ENCODE measurements at regions not wholly inside any gene's neighbourhood (a gene's known extent, or its start where the extent isn't known, plus 50 kb on each side); places are given as distances from the start of the nearest gene placed in this dataset.

DNA sequence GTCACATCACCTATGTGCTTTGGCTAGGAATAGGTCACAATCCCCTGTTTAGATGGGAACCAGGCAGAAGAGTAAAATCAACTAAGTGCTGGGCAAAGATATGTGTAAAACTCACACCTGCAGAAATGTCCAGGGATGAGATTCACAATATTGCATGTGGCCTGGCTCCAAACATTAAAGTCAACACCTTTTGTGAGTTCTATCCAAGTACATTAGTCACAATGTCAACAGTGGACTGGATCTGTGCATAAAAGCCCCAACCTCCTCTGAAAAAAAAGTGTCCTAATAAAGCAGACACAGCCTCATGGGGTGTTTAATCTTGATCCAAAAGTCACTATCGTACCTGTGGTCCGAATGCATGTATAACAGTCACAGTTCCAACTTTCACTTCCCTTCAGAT lies 1990.3 kb downstream of the TP53TG3F start:
- Mint-ChIP-seq H3K36me3 (ENCODE audit: low read depth) (no peaks in the 10 kb centered on the region), H3K9me3 (peaks cover 41% of the 10 kb centered on the region), H3K4me1 (ENCODE audit: low read depth) (no peaks in the 10 kb centered on the region), H3K4me3 (no peak overlapping the region), H3K27ac (no peak overlapping the region), H3K27me3 (no peaks in the 10 kb centered on the region)
- ATAC-seq = no peak
- TF ChIP-seq, protein P1, sequence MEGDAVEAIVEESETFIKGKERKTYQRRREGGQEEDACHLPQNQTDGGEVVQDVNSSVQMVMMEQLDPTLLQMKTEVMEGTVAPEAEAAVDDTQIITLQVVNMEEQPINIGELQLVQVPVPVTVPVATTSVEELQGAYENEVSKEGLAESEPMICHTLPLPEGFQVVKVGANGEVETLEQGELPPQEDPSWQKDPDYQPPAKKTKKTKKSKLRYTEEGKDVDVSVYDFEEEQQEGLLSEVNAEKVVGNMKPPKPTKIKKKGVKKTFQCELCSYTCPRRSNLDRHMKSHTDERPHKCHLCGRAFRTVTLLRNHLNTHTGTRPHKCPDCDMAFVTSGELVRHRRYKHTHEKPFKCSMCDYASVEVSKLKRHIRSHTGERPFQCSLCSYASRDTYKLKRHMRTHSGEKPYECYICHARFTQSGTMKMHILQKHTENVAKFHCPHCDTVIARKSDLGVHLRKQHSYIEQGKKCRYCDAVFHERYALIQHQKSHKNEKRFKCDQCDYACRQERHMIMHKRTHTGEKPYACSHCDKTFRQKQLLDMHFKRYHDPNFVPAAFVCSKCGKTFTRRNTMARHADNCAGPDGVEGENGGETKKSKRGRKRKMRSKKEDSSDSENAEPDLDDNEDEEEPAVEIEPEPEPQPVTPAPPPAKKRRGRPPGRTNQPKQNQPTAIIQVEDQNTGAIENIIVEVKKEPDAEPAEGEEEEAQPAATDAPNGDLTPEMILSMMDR (IDR thresholded peaks at IDR 0.05) = no peak
- POLR2A ChIA-PET = no interaction called here
- intact Hi-C loops (cut with micrococcal nuclease) = no loop called here
- DNase-seq = no peak
- CTCF ChIA-PET = no interaction called here

DNA sequence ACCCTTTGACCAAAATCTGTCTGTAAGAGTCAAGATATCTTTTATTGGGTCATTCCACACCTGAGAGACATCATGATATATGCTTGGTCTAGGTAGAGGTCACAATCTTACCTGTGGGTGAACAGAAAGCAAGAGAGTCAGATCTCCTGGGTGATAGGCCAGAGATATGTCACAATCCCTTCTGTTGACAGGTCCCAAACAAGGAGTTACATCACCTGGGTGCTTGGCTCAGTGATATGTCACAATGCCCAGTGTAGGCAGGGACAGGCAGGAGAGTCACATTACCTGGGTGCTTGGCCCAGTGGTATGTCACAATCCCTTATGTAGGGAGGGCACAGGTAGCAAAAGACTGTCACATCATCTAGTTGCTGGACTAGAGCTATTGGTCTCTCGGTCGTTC lies 1991.2 kb downstream of the TP53TG3F start:
- no peak overlapping the region for H3K27ac Mint-ChIP-seq
- ChIA-PET POLR2A (no interaction called here), CTCF (no interaction called here)
- ATAC-seq (no peak), DNase-seq (no peak)
- no peaks in the 10 kb centered on the region for H3K27me3 Mint-ChIP-seq
- no peaks in the 10 kb centered on the region for H3K36me3 Mint-ChIP-seq (ENCODE audit: low read depth)
- H3K9me3 Mint-ChIP-seq = peaks cover 34% of the 10 kb centered on the region
- H3K4me3 Mint-ChIP-seq = no peak overlapping the region
- intact Hi-C loops (cut with micrococcal nuclease) = no loop called here
- no peaks in the 10 kb centered on the region for H3K4me1 Mint-ChIP-seq (ENCODE audit: low read depth)
- TF ChIP-seq, protein P1 (IDR thresholded peaks at IDR 0.05) = no peak

DNA sequence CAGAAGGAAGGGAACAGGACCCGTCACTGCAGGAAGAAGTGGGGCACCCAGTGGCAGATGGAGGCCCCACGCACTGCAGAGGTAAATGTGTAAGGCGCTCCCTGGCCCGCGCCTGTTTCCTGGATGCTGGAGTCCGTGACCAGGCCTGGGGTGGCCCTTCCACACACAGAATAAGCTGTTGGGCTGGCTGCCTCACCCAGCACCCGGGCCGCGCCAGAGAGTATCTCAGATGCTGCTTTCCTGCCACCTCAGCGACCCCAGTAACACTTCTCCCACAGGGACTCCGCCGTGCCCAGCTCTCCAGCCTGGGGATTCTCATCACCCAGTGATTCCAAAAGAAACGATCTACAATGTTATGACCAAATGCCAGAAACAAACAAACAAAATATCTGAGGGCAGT lies 1993.1 kb downstream of the TP53TG3F start:
- intact Hi-C loops (cut with micrococcal nuclease) = no loop called here
- ATAC-seq (no peak), DNase-seq (no peak)
- Mint-ChIP-seq H3K27ac (no peak overlapping the region), H3K36me3 (ENCODE audit: low read depth) (no peaks in the 10 kb centered on the region), H3K4me1 (ENCODE audit: low read depth) (no peaks in the 10 kb centered on the region), H3K9me3 (peaks cover 37% of the 10 kb centered on the region), H3K4me3 (no peak overlapping the region), H3K27me3 (no peaks in the 10 kb centered on the region)
- TF ChIP-seq, protein P1 (IDR thresholded peaks at IDR 0.05) = no peak
- CTCF ChIA-PET = no interaction called here
- POLR2A ChIA-PET = no interaction called here

DNA sequence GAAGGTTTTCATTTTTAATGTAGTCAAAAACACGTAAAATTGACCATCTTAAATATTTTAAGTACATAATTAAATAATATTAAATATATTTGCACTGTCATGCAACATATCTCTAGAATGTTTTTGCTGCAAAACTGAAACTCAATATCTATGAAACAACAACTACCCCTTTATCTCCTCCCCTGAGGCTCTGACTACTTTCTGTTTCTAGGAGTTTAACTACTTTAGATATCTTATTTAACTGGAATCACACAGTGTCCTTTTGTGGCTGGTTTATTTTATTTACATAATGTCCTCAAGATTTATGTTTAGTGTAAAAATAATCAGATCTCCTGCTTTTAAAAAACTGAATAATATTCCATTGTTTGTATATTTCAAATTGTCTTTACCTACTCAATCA lies 2003.9 kb downstream of the TP53TG3F start:
- Mint-ChIP-seq H3K4me3 (no peak overlapping the region), H3K4me1 (ENCODE audit: low read depth) (no peaks in the 10 kb centered on the region), H3K36me3 (ENCODE audit: low read depth) (no peaks in the 10 kb centered on the region), H3K9me3 (peaks cover 15% of the 10 kb centered on the region), H3K27ac (no peak overlapping the region), H3K27me3 (no peaks in the 10 kb centered on the region)
- ATAC-seq = no peak
- POLR2A ChIA-PET = no interaction called here
- intact Hi-C loops (cut with micrococcal nuclease) = no loop called here
- no peak for DNase-seq
- CTCF ChIA-PET = no interaction called here
- TF ChIP-seq, protein P1 (IDR thresholded peaks at IDR 0.05) = no peak

DNA sequence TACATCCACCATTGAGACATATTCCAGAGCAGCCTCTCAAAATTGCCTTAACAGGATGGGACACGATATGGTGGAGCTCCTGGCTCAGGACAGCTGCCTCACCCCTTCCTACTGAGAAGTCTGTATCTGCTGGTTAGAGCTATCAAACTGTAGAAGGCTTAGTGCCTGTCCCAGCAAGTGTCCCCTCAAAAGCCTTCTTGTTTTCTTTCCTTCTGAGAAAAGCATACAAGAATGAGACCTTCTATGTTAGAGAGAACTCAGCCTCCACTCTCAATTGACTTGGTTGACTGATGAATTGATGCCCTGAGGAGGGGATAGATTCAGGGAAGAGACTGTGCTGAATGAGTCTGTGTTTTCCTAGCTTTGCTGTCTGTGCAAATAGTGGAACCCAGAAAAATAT lies 2020.9 kb downstream of the TP53TG3F start:
- H3K9me3 Mint-ChIP-seq = peaks cover 30% of the 10 kb centered on the region
- no peaks in the 10 kb centered on the region for H3K36me3 Mint-ChIP-seq (ENCODE audit: low read depth)
- TF ChIP-seq, protein P1 (IDR thresholded peaks at IDR 0.05) = no peak
- intact Hi-C loops (cut with micrococcal nuclease) = no loop called here
- H3K27me3 Mint-ChIP-seq = no peaks in the 10 kb centered on the region
- H3K4me3 Mint-ChIP-seq = no peak overlapping the region
- POLR2A ChIA-PET = no interaction called here
- H3K4me1 Mint-ChIP-seq (ENCODE audit: low read depth) = no peaks in the 10 kb centered on the region
- no peak for ATAC-seq
- no peak for DNase-seq
- no peak overlapping the region for H3K27ac Mint-ChIP-seq
- CTCF ChIA-PET = no interaction called here

All from activated CD8-positive, alpha-beta T cell treated with anti-CD3 and anti-CD28 coated beads for 36 hours (primary cell).